ENCODE measurements at regions not wholly inside any gene's neighbourhood (a gene's known extent, or its start where the extent isn't known, plus 50 kb on each side); places are given as distances from the start of the nearest gene placed in this dataset.

DNA sequence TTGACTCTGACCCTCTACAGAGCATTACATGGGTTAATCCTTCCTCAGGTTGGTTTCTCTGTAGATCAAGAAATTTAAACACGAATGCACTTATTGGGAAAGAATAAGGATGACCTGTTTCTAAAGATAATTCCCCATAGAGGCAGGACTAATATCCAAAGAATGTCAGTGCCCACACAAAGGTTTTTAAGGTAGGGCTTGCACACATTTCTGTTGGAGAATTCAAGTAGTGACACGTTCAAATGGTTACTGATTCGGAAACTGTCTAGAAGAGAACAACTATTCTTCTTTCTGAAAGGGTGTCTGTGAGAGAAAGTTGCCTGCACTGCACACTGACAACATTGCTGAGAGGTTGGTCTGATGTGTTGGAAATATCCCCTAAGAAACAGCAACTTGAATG lies 167.3 kb downstream of the ZNF326 start:
- ATAC-seq, result no peak
- H3K4me3 Mint-ChIP-seq, result no peak overlapping the region
- H3K27ac Mint-ChIP-seq, result no peak overlapping the region
- peaks cover 7% of the 10 kb centered on the region for H3K36me3 Mint-ChIP-seq
- no peak for DNase-seq (ENCODE audit: low spot score)
- no peaks in the 10 kb centered on the region for H3K4me1 Mint-ChIP-seq
- peaks cover 3% of the 10 kb centered on the region; the same call in 1 of the 2 replicates for H3K27me3 Mint-ChIP-seq (ENCODE audit: low read depth)
- ChIA-PET POLR2A (no interaction called here), CTCF (no interaction called here)
- TF ChIP-seq, protein P1, sequence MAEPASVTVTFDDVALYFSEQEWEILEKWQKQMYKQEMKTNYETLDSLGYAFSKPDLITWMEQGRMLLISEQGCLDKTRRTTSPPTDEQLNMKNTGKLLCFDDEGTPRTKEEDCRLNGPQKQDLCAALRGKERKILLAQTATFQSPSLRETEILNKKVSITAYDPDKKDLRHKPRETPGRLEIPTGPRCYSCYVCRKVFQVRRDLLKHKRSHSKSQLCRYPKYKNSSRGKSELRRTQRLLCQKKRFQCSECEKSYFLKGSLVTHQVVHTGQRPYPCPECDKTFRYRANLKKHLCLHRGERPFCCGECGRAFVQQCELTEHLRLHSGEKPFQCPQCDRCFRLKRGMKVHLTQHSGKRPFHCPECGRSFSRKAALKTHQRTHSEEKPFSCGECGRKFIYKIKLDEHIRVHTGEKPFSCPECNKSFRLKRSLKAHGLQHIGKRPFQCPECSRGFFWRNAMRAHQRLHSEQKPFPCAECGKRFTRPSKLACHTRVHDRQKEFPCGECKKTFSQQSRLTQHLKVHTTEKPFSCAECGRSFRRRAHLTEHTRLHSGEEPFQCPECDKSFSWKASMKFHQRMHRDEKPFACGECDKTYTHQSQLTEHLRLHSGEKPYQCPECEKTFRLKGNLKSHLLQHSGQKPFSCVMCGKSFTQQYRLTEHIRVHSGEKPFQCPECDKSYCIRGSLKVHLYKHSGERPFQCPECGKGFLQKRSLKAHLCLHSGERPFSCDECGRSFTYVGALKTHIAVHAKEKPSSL (CRISPR knock-in tag; conservative IDR thresholded peaks at IDR 0.05), result no peak
- TF ChIP-seq OVOL2 (CRISPR knock-in tag; IDR thresholded peaks at IDR 0.05; ENCODE audit: borderline replicate concordance) (no peak), CREB1 (CRISPR knock-in tag; IDR thresholded peaks at IDR 0.05) (no peak), MYBL2 (CRISPR knock-in tag; IDR thresholded peaks at IDR 0.05) (no peak), TCF7 (CRISPR knock-in tag; IDR thresholded peaks at IDR 0.05; ENCODE audit: low read depth) (no peak)
- TF ChIP-seq, protein P2, sequence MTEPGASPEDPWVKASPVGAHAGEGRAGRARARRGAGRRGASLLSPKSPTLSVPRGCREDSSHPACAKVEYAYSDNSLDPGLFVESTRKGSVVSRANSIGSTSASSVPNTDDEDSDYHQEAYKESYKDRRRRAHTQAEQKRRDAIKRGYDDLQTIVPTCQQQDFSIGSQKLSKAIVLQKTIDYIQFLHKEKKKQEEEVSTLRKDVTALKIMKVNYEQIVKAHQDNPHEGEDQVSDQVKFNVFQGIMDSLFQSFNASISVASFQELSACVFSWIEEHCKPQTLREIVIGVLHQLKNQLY (CRISPR knock-in tag; IDR thresholded peaks at IDR 0.05), result no peak
- peaks cover 18% of the 10 kb centered on the region for H3K9me3 Mint-ChIP-seq

- CTCF ChIA-PET, result no interaction called here
- no peak for ATAC-seq
- peaks cover 3% of the 10 kb centered on the region; the same call in 1 of the 2 replicates for H3K27me3 Mint-ChIP-seq (ENCODE audit: low read depth)
- H3K4me1 Mint-ChIP-seq, result no peaks in the 10 kb centered on the region
- TF ChIP-seq NFATC4 (CRISPR knock-in tag; IDR thresholded peaks at IDR 0.05) (no peak), ZNF512 (CRISPR knock-in tag; IDR thresholded peaks at IDR 0.05; ENCODE audit: borderline replicate concordance) (no peak), ERG (CRISPR knock-in tag; IDR thresholded peaks at IDR 0.05) (no peak), ZNF396 (CRISPR knock-in tag; IDR thresholded peaks at IDR 0.05; ENCODE audit: borderline replicate concordance) (no peak), EMX1 (CRISPR knock-in tag; IDR thresholded peaks at IDR 0.05) (no peak), KAT7 (CRISPR knock-in tag; IDR thresholded peaks at IDR 0.05; ENCODE audit: borderline replicate concordance) (no peak), NR2C2 (CRISPR knock-in tag; IDR thresholded peaks at IDR 0.05) (no peak), USF1 (CRISPR knock-in tag; IDR thresholded peaks at IDR 0.05) (no peak), JUN (CRISPR knock-in tag; IDR thresholded peaks at IDR 0.05) (no peak), SOX15 (CRISPR knock-in tag; IDR thresholded peaks at IDR 0.05) (no peak), TEAD4 (CRISPR knock-in tag; IDR thresholded peaks at IDR 0.05) (no peak), FOXK1 (CRISPR knock-in tag; IDR thresholded peaks at IDR 0.05) (no peak), TP53 (CRISPR knock-in tag; IDR thresholded peaks at IDR 0.05) (no peak)
- TF ChIP-seq, protein P3, sequence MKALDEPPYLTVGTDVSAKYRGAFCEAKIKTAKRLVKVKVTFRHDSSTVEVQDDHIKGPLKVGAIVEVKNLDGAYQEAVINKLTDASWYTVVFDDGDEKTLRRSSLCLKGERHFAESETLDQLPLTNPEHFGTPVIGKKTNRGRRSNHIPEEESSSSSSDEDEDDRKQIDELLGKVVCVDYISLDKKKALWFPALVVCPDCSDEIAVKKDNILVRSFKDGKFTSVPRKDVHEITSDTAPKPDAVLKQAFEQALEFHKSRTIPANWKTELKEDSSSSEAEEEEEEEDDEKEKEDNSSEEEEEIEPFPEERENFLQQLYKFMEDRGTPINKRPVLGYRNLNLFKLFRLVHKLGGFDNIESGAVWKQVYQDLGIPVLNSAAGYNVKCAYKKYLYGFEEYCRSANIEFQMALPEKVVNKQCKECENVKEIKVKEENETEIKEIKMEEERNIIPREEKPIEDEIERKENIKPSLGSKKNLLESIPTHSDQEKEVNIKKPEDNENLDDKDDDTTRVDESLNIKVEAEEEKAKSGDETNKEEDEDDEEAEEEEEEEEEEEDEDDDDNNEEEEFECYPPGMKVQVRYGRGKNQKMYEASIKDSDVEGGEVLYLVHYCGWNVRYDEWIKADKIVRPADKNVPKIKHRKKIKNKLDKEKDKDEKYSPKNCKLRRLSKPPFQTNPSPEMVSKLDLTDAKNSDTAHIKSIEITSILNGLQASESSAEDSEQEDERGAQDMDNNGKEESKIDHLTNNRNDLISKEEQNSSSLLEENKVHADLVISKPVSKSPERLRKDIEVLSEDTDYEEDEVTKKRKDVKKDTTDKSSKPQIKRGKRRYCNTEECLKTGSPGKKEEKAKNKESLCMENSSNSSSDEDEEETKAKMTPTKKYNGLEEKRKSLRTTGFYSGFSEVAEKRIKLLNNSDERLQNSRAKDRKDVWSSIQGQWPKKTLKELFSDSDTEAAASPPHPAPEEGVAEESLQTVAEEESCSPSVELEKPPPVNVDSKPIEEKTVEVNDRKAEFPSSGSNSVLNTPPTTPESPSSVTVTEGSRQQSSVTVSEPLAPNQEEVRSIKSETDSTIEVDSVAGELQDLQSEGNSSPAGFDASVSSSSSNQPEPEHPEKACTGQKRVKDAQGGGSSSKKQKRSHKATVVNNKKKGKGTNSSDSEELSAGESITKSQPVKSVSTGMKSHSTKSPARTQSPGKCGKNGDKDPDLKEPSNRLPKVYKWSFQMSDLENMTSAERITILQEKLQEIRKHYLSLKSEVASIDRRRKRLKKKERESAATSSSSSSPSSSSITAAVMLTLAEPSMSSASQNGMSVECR (CRISPR knock-in tag; IDR thresholded peaks at IDR 0.05; ENCODE audit: borderline replicate concordance), result no peak
- POLR2A ChIA-PET, result no interaction called here
- no peak for DNase-seq (ENCODE audit: low spot score)
- H3K9me3 Mint-ChIP-seq, result peaks cover 14% of the 10 kb centered on the region
- H3K36me3 Mint-ChIP-seq, result peaks cover 3% of the 10 kb centered on the region
- no peak overlapping the region for H3K27ac Mint-ChIP-seq
- H3K4me3 Mint-ChIP-seq, result no peak overlapping the region
Measured at GRCh38 chr1:90161625-90162024, 166.7 kb downstream of the ZNF326 start.

All from WTC11 (cell line).